ENCODE measurements at regions not wholly inside any gene's neighbourhood (a gene's known extent, or its start where the extent isn't known, plus 50 kb on each side); places are given as distances from the start of the nearest gene placed in this dataset.
A peak's percentile ranks its signal among the peaks of the same experiment; 100 is the strongest.

- TF ChIP-seq RFX5 (IDR thresholded peaks at IDR 0.05; ENCODE audit: low read length): no peak
- TF ChIP-seq POLR2AphosphoS5 (IDR thresholded peaks at IDR 0.05; ENCODE audit: low read depth, low read length): peak; percentile 76
Measured at GRCh38 chr2:149741646-149742045, 154.1 kb upstream of the MMADHC start (continued).

GRCh38 chr2:149740490-149740889, 152.9 kb upstream of the MMADHC start:
- WGBS (ENCODE audit: low lambda C conversion rate): 95% methylated on average over 1 of the region's 1 CpG
- Histone ChIP-seq H3K36me3 (replicated peaks in 1 of 2; ENCODE audit: control insufficient read depth in 1 of 2, insufficient read depth in 2 of 2, low read length in 1 of 2) (no peaks in the 10 kb centered on the region), H3K4me1 (ENCODE audit: control insufficient read depth in 1 of 2, insufficient read depth in 2 of 2, low read depth in 1 of 2, low read length in 1 of 2) (peaks cover 11 to 33% of the 10 kb centered on the region in 2 experiments; a peak in 3 of 4 replicates), H3K9ac (no peak overlapping the region), H3K79me2 (ENCODE audit: insufficient read depth) (no peaks in the 10 kb centered on the region), H2AFZ (ENCODE audit: low read depth) (no peak overlapping the region), H3K27ac (ENCODE audit: low read depth in 2 of 2, low read length in 1 of 2) (no peak overlapping the region; a peak in 1 of 4 replicates), H4K20me1 (ENCODE audit: insufficient read depth) (no peaks in the 10 kb centered on the region), H3F3A (replicated peaks; ENCODE audit: insufficient read depth) (peaks cover 12% of the 10 kb centered on the region), H3K9me3 (no peaks in the 10 kb centered on the region), H3K27me3 (ENCODE audit: insufficient read depth) (no peaks in the 10 kb centered on the region), H3K9me2 (no peaks in the 10 kb centered on the region), H3K4me2 (no peak overlapping the region), H3K4me3 (ENCODE audit: low read depth in 2 of 2, low read length in 1 of 2) (no peak overlapping the region)
- ChIA-PET CTCF (no interaction called here), POLR2A (no interaction called here)
- DNase-seq: no peak
- no peak for TF ChIP-seq TAF1 (IDR thresholded peaks at IDR 0.05; ENCODE audit: borderline replicate concordance, low read depth, low read length)
- TF ChIP-seq GABPA (IDR thresholded peaks at IDR 0.05; ENCODE audit: low read depth): no peak
- no peak for TF ChIP-seq FOXM1 (IDR thresholded peaks at IDR 0.05; ENCODE audit: low read depth)
- TF ChIP-seq RXRA (IDR thresholded peaks at IDR 0.05; ENCODE audit: borderline replicate concordance, low read depth): no peak
- no peak for TF ChIP-seq REST (IDR thresholded peaks at IDR 0.05; ENCODE audit: low read depth, low read length)
- no peak for TF ChIP-seq FOSL2 (IDR thresholded peaks at IDR 0.05; ENCODE audit: borderline replicate concordance, low read depth)
- no peak for TF ChIP-seq IRF3 (IDR thresholded peaks at IDR 0.05; ENCODE audit: low read depth, low read length)
- no peak for TF ChIP-seq JUND (IDR thresholded peaks at IDR 0.05)
- TF ChIP-seq RAD21 (IDR thresholded peaks at IDR 0.05; ENCODE audit: low read length): no peak
- TF ChIP-seq PBX3 (IDR thresholded peaks at IDR 0.05): no peak
- TF ChIP-seq NRF1 (IDR thresholded peaks at IDR 0.05; ENCODE audit: low read depth, low read length): no peak
- no peak for TF ChIP-seq TEAD4 (IDR thresholded peaks at IDR 0.05; ENCODE audit: borderline replicate concordance, insufficient read depth)
- TF ChIP-seq POLR2AphosphoS5 (IDR thresholded peaks at IDR 0.05; ENCODE audit: low read depth, low read length): no peak
- no peak for TF ChIP-seq EZH2phosphoT487 (IDR thresholded peaks at IDR 0.05; ENCODE audit: borderline replicate concordance, low read depth)
- no peak for TF ChIP-seq USF1 (IDR thresholded peaks at IDR 0.05; ENCODE audit: borderline replicate concordance, low read depth)
